ENCODE measurements at regions not wholly inside any gene's neighbourhood (a gene's known extent, or its start where the extent isn't known, plus 50 kb on each side); places are given as distances from the start of the nearest gene placed in this dataset.

GRCh38 chr3:178260887-178261565 is 275.2 kb upstream of the KCNMB2 start:
- H3K9ac ChIP-seq (ENCODE audit: low read length): no peak overlapping the region
- H3F3A ChIP-seq (ENCODE audit: low read length, unreplicated experiment): no peaks in the 10 kb centered on the region
- DNase-seq (no peak), ATAC-seq (no peak)
- no peaks in the 10 kb centered on the region for H3K79me2 ChIP-seq (ENCODE audit: low read length)
- no peaks in the 10 kb centered on the region for H3K27me3 ChIP-seq (ENCODE audit: low read length)
- H3K9me3 ChIP-seq (ENCODE audit: low read length): no peaks in the 10 kb centered on the region
- no peaks in the 10 kb centered on the region for H3K4me1 ChIP-seq (ENCODE audit: insufficient read depth, low read length)
- no peak overlapping the region for H3K4me2 ChIP-seq (ENCODE audit: low read length)
- H4K20me1 ChIP-seq (ENCODE audit: low read length): no peaks in the 10 kb centered on the region
- no TSS peak for BruUV-seq (replicated peaks)
- TF ChIP-seq CTCF (conservative IDR thresholded peaks at IDR 0.05; ENCODE audit: low read depth, low read length) (no peak), EZH2 (IDR thresholded peaks at IDR 0.05; ENCODE audit: low read length, unreplicated experiment) (no peak), EZH2phosphoT487 (IDR thresholded peaks at IDR 0.05; ENCODE audit: borderline replicate concordance, low read length) (no peak)
- H3K4me3 ChIP-seq (ENCODE audit: low read length): no peak overlapping the region
- ChIA-PET POLR2A (ENCODE audit: unreplicated experiment) (no interaction called here), CTCF (no interaction called here)
- no peaks in the 10 kb centered on the region for H3K36me3 ChIP-seq (ENCODE audit: low read depth, low read length)
- no peak overlapping the region for H2AFZ ChIP-seq (ENCODE audit: low read length)
- no peaks in the 10 kb centered on the region for H3K9me2 ChIP-seq (replicated peaks; ENCODE audit: low read length)
- intact Hi-C loops (cut with micrococcal nuclease): no loop called here
- no peak overlapping the region for H3K27ac ChIP-seq (ENCODE audit: low read length)

DNA sequence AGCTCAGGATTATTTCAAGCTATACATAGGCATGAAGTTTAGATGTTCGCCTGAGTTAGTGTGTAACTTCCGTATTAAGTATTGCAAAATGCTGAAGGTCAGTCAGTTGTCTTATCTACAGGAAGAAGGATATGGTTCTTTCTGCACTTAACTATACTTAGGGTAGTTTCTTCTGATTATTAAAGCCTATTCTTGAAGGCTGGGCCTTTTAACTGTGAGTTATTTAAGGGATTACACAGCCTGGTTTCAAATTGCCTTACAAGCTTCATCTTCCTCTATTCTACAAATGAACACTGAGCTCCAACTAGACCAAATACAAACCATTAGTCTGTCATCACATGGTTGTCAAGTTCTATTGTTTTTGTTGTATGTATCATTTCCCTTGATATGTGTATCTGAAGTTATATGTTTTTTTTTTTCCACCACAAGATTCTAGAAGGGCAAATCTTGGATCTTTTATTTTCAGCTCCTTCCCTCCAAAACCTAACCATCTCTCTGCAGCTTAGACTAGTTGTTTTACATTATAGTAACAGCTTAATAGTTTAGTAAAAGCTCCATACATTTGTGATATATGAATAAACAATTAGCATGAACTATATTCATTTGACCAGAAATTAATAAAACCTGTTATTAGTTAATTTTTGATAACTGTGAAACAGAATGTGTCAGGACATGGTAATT is 272.9 kb upstream of the KCNMB2 start:
- H3K9me2 ChIP-seq (replicated peaks; ENCODE audit: low read length): no peaks in the 10 kb centered on the region
- TF ChIP-seq EZH2phosphoT487 (IDR thresholded peaks at IDR 0.05; ENCODE audit: borderline replicate concordance, low read length) (no peak), CTCF (conservative IDR thresholded peaks at IDR 0.05; ENCODE audit: low read depth, low read length) (no peak), EZH2 (IDR thresholded peaks at IDR 0.05; ENCODE audit: low read length, unreplicated experiment) (no peak)
- H2AFZ ChIP-seq (ENCODE audit: low read length): no peak overlapping the region
- no peaks in the 10 kb centered on the region for H3K79me2 ChIP-seq (ENCODE audit: low read length)
- ChIA-PET CTCF (no interaction called here), POLR2A (ENCODE audit: unreplicated experiment) (no interaction called here)
- no peak for DNase-seq
- no peak overlapping the region for H3K4me2 ChIP-seq (ENCODE audit: low read length)
- no peak for ATAC-seq
- no peaks in the 10 kb centered on the region for H3K27me3 ChIP-seq (ENCODE audit: low read length)
- H3K27ac ChIP-seq (ENCODE audit: low read length): no peak overlapping the region
- BruUV-seq (replicated peaks): no TSS peak
- H3K4me1 ChIP-seq (ENCODE audit: insufficient read depth, low read length): no peaks in the 10 kb centered on the region
- H3K9me3 ChIP-seq (ENCODE audit: low read length): no peaks in the 10 kb centered on the region
- no peaks in the 10 kb centered on the region for H3K36me3 ChIP-seq (ENCODE audit: low read depth, low read length)
- intact Hi-C loops (cut with micrococcal nuclease): no loop called here
- no peaks in the 10 kb centered on the region for H3F3A ChIP-seq (ENCODE audit: low read length, unreplicated experiment)
- no peak overlapping the region for H3K9ac ChIP-seq (ENCODE audit: low read length)
- no peaks in the 10 kb centered on the region for H4K20me1 ChIP-seq (ENCODE audit: low read length)
- no peak overlapping the region for H3K4me3 ChIP-seq (ENCODE audit: low read length)

Measured in PC-3 (cell line).